ENCODE measurements at regions not wholly inside any gene's neighbourhood (a gene's known extent, or its start where the extent isn't known, plus 50 kb on each side); places are given as distances from the start of the nearest gene placed in this dataset.

DNA sequence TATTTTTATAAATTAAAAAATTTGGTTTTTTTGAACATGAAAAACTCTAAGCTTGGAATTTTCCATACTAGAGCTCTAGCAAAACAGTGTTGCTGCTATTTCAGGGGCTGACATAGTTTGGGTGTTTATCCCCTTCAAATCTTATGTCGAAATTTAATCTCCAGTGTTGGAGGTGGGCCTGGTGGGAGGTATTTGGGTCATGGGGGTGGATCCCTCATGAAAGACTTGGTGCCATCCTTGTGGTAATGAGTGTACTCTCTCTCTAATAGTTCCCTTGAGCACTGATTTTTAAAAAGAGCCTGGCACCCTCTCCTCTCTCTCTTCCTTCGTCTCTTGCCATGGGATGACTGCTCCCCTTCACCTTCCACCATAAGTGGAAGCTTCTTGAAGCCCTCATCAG is 244.6 kb upstream of the UBE2E3 start:
- TF ChIP-seq, protein P1, sequence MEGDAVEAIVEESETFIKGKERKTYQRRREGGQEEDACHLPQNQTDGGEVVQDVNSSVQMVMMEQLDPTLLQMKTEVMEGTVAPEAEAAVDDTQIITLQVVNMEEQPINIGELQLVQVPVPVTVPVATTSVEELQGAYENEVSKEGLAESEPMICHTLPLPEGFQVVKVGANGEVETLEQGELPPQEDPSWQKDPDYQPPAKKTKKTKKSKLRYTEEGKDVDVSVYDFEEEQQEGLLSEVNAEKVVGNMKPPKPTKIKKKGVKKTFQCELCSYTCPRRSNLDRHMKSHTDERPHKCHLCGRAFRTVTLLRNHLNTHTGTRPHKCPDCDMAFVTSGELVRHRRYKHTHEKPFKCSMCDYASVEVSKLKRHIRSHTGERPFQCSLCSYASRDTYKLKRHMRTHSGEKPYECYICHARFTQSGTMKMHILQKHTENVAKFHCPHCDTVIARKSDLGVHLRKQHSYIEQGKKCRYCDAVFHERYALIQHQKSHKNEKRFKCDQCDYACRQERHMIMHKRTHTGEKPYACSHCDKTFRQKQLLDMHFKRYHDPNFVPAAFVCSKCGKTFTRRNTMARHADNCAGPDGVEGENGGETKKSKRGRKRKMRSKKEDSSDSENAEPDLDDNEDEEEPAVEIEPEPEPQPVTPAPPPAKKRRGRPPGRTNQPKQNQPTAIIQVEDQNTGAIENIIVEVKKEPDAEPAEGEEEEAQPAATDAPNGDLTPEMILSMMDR (IDR thresholded peaks at IDR 0.05), result no peak
- TF ChIP-seq POLR2A (IDR thresholded peaks at IDR 0.05), result no peak
- no peak for TF ChIP-seq POLR2AphosphoS5 (IDR thresholded peaks at IDR 0.05)
- no peak for TF ChIP-seq EP300 (IDR thresholded peaks at IDR 0.05)

Measured in sigmoid colon (tissue), 4 donors.